ENCODE measurements at regions not wholly inside any gene's neighbourhood (a gene's known extent, or its start where the extent isn't known, plus 50 kb on each side); places are given as distances from the start of the nearest gene placed in this dataset.
"Not testable (repeated sequence)": the region's sequence is repeated elsewhere in the genome, so short reads cannot be mapped to it uniquely, and the experiment has no call there.

- DNase-seq (ENCODE audit: low read depth) = no peak
Observed at GRCh38 chr4:138616775-138617174, 374.6 kb upstream of the SLC7A11 start.

GRCh38 chr4:138614398-138615142, 372.4 kb upstream of the SLC7A11 start:
- no peak for DNase-seq (ENCODE audit: low read depth)

- no peak for DNase-seq (ENCODE audit: low read depth)
Observed at GRCh38 chr4:138612428-138612827, 370.3 kb upstream of the SLC7A11 start.

GRCh38 chr4:138611721-138612120, 369.6 kb upstream of the SLC7A11 start:
- no peak for DNase-seq (ENCODE audit: low read depth)

GRCh38 chr4:138611017-138611416, 368.9 kb upstream of the SLC7A11 start:
- no peak for DNase-seq (ENCODE audit: low read depth)

- no peak for DNase-seq (ENCODE audit: low read depth)
Observed at GRCh38 chr4:138609943-138610350, 367.8 kb upstream of the SLC7A11 start.

- no peak for DNase-seq (ENCODE audit: low read depth)
Observed at GRCh38 chr4:138604556-138604955, 362.4 kb upstream of the SLC7A11 start.

- DNase-seq (ENCODE audit: low read depth) = no peak
Observed at GRCh38 chr4:138602664-138603063, 360.5 kb upstream of the SLC7A11 start.

- no peak for DNase-seq (ENCODE audit: low read depth)
Observed at GRCh38 chr4:138599965-138600364, 357.8 kb upstream of the SLC7A11 start.

GRCh38 chr4:138598226-138598625, 356.1 kb upstream of the SLC7A11 start:
- DNase-seq (ENCODE audit: low read depth) = no peak

GRCh38 chr4:138596896-138597295, 354.7 kb upstream of the SLC7A11 start:
- DNase-seq (ENCODE audit: low read depth) = no peak

- no peak for DNase-seq (ENCODE audit: low read depth)
Observed at GRCh38 chr4:138595731-138596460, 353.7 kb upstream of the SLC7A11 start.

- DNase-seq (ENCODE audit: low read depth) = no peak
Observed at GRCh38 chr4:138595171-138595570, 353.0 kb upstream of the SLC7A11 start.

- no peak for DNase-seq (ENCODE audit: low read depth)
Observed at GRCh38 chr4:138592796-138593195, 350.6 kb upstream of the SLC7A11 start.

GRCh38 chr4:138591808-138592207, 349.7 kb upstream of the SLC7A11 start:
- DNase-seq (ENCODE audit: low read depth) = no peak

- no peak for DNase-seq (ENCODE audit: low read depth)
Observed at GRCh38 chr4:138588501-138588900, 346.4 kb upstream of the SLC7A11 start.

- no peak for DNase-seq (ENCODE audit: low read depth)
Observed at GRCh38 chr4:138579146-138579545, 337.0 kb upstream of the SLC7A11 start.

- DNase-seq (ENCODE audit: low read depth) = not testable (repeated sequence)
Observed at GRCh38 chr4:138577826-138578225, 335.7 kb upstream of the SLC7A11 start.

GRCh38 chr4:138577145-138577544, 335.0 kb upstream of the SLC7A11 start:
- no peak for DNase-seq (ENCODE audit: low read depth)

- DNase-seq (ENCODE audit: low read depth) = no peak
Observed at GRCh38 chr4:138576684-138577083, 334.5 kb upstream of the SLC7A11 start.

- no peak for DNase-seq (ENCODE audit: low read depth)
Observed at GRCh38 chr4:138573246-138573645, 331.1 kb upstream of the SLC7A11 start.

GRCh38 chr4:138572007-138572406, 329.9 kb upstream of the SLC7A11 start:
- no peak for DNase-seq (ENCODE audit: low read depth)

GRCh38 chr4:138567696-138568095, 325.5 kb upstream of the SLC7A11 start:
- DNase-seq (ENCODE audit: low read depth) = no peak

GRCh38 chr4:138565576-138565975, 323.4 kb upstream of the SLC7A11 start:
- no peak for DNase-seq (ENCODE audit: low read depth)

All from activated T-helper 1 cell treated with Interleukin-2 at 50 U/mL for 16 hours (primary cell).